PFSK-1 (cell line): ENCODE measurements at regions not wholly inside any gene's neighbourhood (a gene's known extent, or its start where the extent isn't known, plus 50 kb on each side); places are given as distances from the start of the nearest gene placed in this dataset.

ENCODE experiments used
- FOXP2 ChIP-seq: optimal IDR thresholded peaks from 2 replicates; pipeline ENCODE3; 2011; ENCODE audit warnings: borderline replicate concordance, control low read depth, inconsistent platforms; ENCODE audit not compliant: insufficient read depth; ENCODE audit errors: extremely low read length, extremely low read depth
- POLR2AphosphoS5 ChIP-seq: IDR thresholded peaks from 2 replicates; pipeline ENCODE4 v1.6.1; 2012; ENCODE audit warnings: low read depth, mild to moderate bottlenecking, control low read depth, low read length, moderate library complexity
- TAF1 ChIP-seq: IDR thresholded peaks from 2 replicates; pipeline ENCODE4 v1.6.1; 2012; ENCODE audit warnings: low read length, control low read depth, borderline replicate concordance; ENCODE audit not compliant: insufficient read depth
- TF ChIP-seq, protein P1 (sequence below), 2 experiments: IDR thresholded peaks; 2 replicates each; pipeline versions ENCODE4 v1.6.1 to v1.8.0; 2011 to 2012; ENCODE audit warnings: low read depth in 2 of 2, low read length in 2 of 2, control low read depth in 1 of 2, inconsistent platforms in 1 of 2, mild to moderate bottlenecking in 1 of 2, moderate library complexity in 1 of 2; ENCODE audit not compliant: insufficient read depth in 1 of 2

DNA sequence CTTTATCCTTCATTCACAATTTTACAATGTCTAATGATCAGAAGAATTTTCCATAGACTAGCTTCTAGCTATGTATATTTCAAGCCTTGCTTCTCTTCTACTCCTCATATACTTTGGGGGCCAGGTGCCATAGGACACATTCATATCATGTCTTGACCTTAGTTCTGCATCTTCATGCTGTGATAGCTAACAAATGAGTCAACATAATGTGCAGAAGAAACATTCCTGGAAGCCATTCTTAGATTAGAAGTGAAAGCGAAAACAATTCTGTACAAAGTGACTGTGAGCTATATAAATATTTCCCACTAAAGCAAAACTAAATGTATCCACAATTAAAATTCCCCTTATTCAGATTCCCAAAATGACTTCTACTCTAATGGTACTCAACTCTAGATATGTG, 320.2 kb upstream of the NREP start:
- TF ChIP-seq POLR2AphosphoS5 (no peak), TAF1 (no peak), FOXP2 (no peak)
- TF ChIP-seq, protein P1, sequence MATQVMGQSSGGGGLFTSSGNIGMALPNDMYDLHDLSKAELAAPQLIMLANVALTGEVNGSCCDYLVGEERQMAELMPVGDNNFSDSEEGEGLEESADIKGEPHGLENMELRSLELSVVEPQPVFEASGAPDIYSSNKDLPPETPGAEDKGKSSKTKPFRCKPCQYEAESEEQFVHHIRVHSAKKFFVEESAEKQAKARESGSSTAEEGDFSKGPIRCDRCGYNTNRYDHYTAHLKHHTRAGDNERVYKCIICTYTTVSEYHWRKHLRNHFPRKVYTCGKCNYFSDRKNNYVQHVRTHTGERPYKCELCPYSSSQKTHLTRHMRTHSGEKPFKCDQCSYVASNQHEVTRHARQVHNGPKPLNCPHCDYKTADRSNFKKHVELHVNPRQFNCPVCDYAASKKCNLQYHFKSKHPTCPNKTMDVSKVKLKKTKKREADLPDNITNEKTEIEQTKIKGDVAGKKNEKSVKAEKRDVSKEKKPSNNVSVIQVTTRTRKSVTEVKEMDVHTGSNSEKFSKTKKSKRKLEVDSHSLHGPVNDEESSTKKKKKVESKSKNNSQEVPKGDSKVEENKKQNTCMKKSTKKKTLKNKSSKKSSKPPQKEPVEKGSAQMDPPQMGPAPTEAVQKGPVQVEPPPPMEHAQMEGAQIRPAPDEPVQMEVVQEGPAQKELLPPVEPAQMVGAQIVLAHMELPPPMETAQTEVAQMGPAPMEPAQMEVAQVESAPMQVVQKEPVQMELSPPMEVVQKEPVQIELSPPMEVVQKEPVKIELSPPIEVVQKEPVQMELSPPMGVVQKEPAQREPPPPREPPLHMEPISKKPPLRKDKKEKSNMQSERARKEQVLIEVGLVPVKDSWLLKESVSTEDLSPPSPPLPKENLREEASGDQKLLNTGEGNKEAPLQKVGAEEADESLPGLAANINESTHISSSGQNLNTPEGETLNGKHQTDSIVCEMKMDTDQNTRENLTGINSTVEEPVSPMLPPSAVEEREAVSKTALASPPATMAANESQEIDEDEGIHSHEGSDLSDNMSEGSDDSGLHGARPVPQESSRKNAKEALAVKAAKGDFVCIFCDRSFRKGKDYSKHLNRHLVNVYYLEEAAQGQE (IDR thresholded peaks at IDR 0.05; ENCODE audit: insufficient read depth in 1 of 2, low read depth in 2 of 2, low read length in 2 of 2), result no peak
